Mucosa of descending colon (tissue), 3 donors: ENCODE measurements at regions not wholly inside any gene's neighbourhood (a gene's known extent, or its start where the extent isn't known, plus 50 kb on each side); places are given as distances from the start of the nearest gene placed in this dataset.

Experiments
- ATAC-seq: fragments of 200-7000 bp; cut with Tn5 transposase; one replicate; pipeline ENCODE4 v1.9.1; 2020; ENCODE audit warnings: mild to moderate bottlenecking, moderate library complexity
- DNase-seq, 3 donors: peaks; one replicate each; pipeline ENCODE4 v3.0.0-alpha.2; 2020
- H3K36me3 ChIP-seq: fragments of 200-600 bp; one replicate; pipeline ENCODE4 v1.8.0; 2021; ENCODE audit warnings: low read depth, mild to moderate bottlenecking
- H3K4me1 ChIP-seq: fragments of 200-600 bp; one replicate; pipeline ENCODE4 v1.8.0; 2021; ENCODE audit warnings: low read depth, mild to moderate bottlenecking
- H3K4me3 ChIP-seq: fragments of 200-600 bp; one replicate; pipeline ENCODE4 v1.8.0; 2021; ENCODE audit warnings: mild to moderate bottlenecking
- H3K9me3 ChIP-seq: fragments of 200-600 bp; one replicate; pipeline ENCODE4 v1.8.0; 2021; ENCODE audit warnings: mild to moderate bottlenecking
- intact Hi-C, 2 donors: fragments of 100-400 bp; cut with DNase I in 1 of 2; cut with micrococcal nuclease in 1 of 2; formaldehyde crosslinking; loops; one replicate each; pipeline versions ENCODE4 v1.11.0 to v1.11.1; 2022; cut with DNase I, micrococcal nuclease
- TF ChIP-seq, protein P1 (sequence below): fragments of 200-600 bp; IDR thresholded peaks from one replicate; pipeline ENCODE4 v1.8.0; 2022; ENCODE audit warnings: antibody characterized with exemption, mild to moderate bottlenecking
- donor health status: DM: no; HTN: no; CAD: no; lungs with moderate emphysema.
- donor health status: DM: no; HTN: no; CAD: no.
- donor health status: DM: no; HTN: yes; CAD: no.

DNA sequence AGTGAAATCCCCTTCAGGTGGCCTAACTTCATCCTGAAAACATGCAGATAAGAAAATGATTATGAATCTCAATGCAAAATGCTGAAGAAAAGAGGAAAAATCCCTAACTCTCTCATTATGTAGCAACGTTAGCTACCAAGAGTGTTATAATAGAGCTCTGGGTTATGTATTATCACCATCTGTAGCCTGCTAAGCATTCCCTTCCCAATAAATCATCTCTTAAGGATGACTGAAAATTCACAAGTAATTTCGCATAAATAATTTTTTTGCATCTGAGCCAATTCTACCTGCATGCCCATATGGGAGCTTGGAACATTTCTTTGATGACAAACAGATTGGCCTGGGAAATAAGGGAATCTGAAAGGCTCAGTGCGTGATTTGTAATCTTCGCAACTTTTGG is 216.1 kb downstream of the HTR7 start:
- H3K4me1 ChIP-seq: no peaks in the 10 kb centered on the region
- H3K9me3 ChIP-seq: peaks cover 2% of the 10 kb centered on the region
- intact Hi-C loops: no loop called here
- no peaks in the 10 kb centered on the region for H3K36me3 ChIP-seq
- DNase-seq (no peak), ATAC-seq (no peak)
- TF ChIP-seq, protein P1, sequence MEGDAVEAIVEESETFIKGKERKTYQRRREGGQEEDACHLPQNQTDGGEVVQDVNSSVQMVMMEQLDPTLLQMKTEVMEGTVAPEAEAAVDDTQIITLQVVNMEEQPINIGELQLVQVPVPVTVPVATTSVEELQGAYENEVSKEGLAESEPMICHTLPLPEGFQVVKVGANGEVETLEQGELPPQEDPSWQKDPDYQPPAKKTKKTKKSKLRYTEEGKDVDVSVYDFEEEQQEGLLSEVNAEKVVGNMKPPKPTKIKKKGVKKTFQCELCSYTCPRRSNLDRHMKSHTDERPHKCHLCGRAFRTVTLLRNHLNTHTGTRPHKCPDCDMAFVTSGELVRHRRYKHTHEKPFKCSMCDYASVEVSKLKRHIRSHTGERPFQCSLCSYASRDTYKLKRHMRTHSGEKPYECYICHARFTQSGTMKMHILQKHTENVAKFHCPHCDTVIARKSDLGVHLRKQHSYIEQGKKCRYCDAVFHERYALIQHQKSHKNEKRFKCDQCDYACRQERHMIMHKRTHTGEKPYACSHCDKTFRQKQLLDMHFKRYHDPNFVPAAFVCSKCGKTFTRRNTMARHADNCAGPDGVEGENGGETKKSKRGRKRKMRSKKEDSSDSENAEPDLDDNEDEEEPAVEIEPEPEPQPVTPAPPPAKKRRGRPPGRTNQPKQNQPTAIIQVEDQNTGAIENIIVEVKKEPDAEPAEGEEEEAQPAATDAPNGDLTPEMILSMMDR: no peak
- H3K4me3 ChIP-seq: no peak overlapping the region

DNA sequence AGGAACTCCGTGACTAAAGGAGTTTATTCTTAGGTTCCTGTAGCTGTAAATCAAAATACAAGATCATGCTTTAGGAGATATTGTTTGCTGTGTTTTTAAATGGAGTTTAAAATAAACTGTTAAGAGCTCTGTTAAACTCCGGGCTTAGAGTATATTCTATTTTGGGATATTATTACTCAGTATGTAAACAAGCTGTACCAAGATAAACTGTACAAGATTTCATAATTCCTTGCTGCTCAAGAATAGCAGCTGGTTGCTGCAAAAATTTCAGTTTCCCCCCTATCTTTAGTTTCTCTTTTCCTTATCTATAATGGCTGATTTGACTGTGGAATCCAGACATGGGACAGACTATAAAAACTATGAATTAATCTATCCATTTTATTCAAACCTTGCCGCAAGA is 215.7 kb downstream of the HTR7 start:
- intact Hi-C loops: no loop called here

DNA sequence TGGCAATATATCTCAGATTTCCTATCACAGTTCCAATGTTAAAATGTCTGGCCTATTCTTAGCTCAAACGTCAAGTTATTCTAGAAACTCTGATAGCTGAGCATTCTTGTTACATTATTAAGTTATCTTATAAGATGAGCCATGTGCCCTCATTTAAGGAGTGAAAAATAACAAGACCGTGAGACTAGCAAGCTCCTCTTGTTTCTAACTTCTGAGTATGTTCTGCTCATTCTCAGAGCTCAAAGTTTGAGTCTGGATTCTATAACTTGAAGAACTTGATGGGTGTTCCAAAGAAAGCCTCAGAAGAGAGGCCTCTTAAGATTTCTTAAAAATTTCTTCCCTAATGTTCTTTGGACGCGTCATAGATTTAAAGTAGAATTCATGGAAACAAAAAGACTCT is 215.2 kb downstream of the HTR7 start:
- no peaks in the 10 kb centered on the region for H3K4me1 ChIP-seq
- no peaks in the 10 kb centered on the region for H3K36me3 ChIP-seq
- TF ChIP-seq, protein P1: no peak
- no peak overlapping the region for H3K4me3 ChIP-seq
- intact Hi-C loops: no loop called here
- peaks cover 2% of the 10 kb centered on the region for H3K9me3 ChIP-seq
- DNase-seq (no peak), ATAC-seq (no peak)

More for the DNA sequence above, 215.7 kb downstream of the HTR7 start:
- Histone ChIP-seq H3K36me3 (no peaks in the 10 kb centered on the region), H3K4me3 (no peak overlapping the region), H3K4me1 (no peaks in the 10 kb centered on the region), H3K9me3 (peaks cover 2% of the 10 kb centered on the region)
- TF ChIP-seq, protein P1: no peak
- DNase-seq (no peak), ATAC-seq (no peak)

DNA sequence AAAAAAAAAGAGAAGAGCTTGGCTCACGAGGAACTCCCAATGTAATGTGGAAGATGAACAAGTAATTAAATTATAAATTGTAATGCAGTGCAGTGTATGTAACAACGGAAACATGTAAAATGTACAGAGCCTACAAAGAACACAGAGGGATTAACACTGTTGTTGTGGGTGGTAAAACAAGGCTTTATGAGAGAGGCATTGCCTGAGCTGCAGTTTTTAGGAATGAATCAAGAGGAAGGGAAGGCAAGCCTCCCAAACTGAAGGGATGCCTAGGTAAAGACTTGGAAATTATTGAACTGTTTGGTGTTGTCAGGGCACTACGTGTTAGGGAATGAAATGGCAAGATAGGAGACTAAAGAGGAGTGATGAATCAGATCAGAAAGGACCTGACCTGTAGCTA is 213.7 kb downstream of the HTR7 start:
- intact Hi-C loops: no loop called here
- Histone ChIP-seq H3K36me3 (no peaks in the 10 kb centered on the region), H3K4me1 (no peaks in the 10 kb centered on the region), H3K9me3 (peaks cover 2% of the 10 kb centered on the region), H3K4me3 (no peak overlapping the region)
- no peak for DNase-seq
- no peak for ATAC-seq
- TF ChIP-seq, protein P1: no peak

DNA sequence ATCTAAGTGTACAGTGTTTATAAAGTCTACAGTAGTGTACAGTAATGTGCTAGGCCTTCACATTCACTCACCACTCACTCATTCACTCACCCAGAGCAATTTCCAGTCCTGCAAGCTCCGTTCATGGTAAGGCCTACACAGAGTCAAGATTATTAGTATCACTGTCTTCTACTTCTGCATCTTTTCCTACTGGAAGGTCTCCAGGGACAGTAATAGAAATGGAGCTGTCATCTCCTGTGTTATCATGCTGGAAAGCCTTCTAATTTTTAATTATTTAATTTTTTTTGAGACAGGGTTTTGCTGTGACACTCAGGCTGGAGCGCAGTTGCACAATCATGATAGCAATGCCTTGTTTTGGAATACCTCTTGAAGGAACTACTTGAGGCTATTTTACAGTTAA is 207.0 kb downstream of the HTR7 start:
- Histone ChIP-seq H3K36me3 (no peaks in the 10 kb centered on the region), H3K9me3 (no peaks in the 10 kb centered on the region), H3K4me1 (no peaks in the 10 kb centered on the region), H3K4me3 (no peak overlapping the region)
- intact Hi-C loops: no loop called here
- DNase-seq: no peak
- ATAC-seq: no peak
- TF ChIP-seq, protein P1: no peak

DNA sequence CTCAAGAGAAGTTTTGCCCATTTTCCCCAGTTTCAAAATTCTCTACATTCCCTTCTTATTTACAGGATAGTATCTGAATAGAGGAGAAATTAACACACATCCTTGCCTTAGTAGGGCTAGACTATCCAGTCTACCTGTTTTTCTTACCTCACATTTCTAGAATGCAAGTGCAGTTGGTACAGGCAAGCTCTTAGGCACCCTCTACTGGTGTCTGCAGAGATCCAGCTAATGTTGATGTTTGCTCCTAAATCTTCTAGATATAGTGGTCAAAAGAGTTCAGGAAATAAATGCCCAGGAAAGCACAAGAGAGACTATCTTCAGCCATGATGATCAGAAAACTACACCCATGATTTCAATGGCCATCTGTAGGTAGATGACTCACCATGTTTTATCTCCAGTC is 205.3 kb downstream of the HTR7 start:
- Histone ChIP-seq H3K4me3 (no peak overlapping the region), H3K9me3 (no peaks in the 10 kb centered on the region), H3K36me3 (no peaks in the 10 kb centered on the region), H3K4me1 (no peaks in the 10 kb centered on the region)
- TF ChIP-seq, protein P1: no peak
- DNase-seq (no peak), ATAC-seq (no peak)
- intact Hi-C loops: no loop called here
